ENCODE measurements at regions not wholly inside any gene's neighbourhood (a gene's known extent, or its start where the extent isn't known, plus 50 kb on each side); places are given as distances from the start of the nearest gene placed in this dataset.

- TF ChIP-seq YY1 (IDR thresholded peaks at IDR 0.05; ENCODE audit: insufficient read depth, insufficient replicate concordance, low read depth, low read length) (no peak), AFF4 (CRISPR knock-in tag; IDR thresholded peaks at IDR 0.05) (no peak), MXI1 (IDR thresholded peaks at IDR 0.05; ENCODE audit: borderline replicate concordance, low read depth, low read length) (no peak), SP1 (IDR thresholded peaks at IDR 0.05) (no peak), SP1 (CRISPR knock-in tag; IDR thresholded peaks at IDR 0.05) (no peak)
These were observed 159.5 kb upstream of the SPEF2 start for GRCh38 chr5:35457912-35458823.

Measured in HepG2 (cell line).